ENCODE measurements at regions not wholly inside any gene's neighbourhood (a gene's known extent, or its start where the extent isn't known, plus 50 kb on each side); places are given as distances from the start of the nearest gene placed in this dataset.

DNA sequence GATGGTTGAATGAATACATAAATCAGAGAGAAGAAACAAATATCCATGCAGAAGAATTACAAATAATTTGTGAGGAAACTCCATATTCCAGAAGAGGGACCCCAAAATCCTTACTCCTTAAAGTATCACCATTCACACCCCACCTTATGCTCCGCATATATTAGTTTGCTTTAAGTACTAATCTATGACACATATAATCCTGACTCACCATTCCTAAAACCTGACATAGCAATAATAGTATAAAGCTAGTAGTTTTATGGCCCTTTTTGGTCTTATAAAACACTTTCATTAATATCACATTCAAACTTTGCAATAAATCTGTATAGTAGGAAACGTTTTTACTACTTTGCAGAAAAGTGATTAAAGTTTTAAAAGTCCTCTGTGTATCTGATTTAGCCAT, 719.0 kb upstream of the SLC39A10 start (continued):
- TF ChIP-seq, protein P1, sequence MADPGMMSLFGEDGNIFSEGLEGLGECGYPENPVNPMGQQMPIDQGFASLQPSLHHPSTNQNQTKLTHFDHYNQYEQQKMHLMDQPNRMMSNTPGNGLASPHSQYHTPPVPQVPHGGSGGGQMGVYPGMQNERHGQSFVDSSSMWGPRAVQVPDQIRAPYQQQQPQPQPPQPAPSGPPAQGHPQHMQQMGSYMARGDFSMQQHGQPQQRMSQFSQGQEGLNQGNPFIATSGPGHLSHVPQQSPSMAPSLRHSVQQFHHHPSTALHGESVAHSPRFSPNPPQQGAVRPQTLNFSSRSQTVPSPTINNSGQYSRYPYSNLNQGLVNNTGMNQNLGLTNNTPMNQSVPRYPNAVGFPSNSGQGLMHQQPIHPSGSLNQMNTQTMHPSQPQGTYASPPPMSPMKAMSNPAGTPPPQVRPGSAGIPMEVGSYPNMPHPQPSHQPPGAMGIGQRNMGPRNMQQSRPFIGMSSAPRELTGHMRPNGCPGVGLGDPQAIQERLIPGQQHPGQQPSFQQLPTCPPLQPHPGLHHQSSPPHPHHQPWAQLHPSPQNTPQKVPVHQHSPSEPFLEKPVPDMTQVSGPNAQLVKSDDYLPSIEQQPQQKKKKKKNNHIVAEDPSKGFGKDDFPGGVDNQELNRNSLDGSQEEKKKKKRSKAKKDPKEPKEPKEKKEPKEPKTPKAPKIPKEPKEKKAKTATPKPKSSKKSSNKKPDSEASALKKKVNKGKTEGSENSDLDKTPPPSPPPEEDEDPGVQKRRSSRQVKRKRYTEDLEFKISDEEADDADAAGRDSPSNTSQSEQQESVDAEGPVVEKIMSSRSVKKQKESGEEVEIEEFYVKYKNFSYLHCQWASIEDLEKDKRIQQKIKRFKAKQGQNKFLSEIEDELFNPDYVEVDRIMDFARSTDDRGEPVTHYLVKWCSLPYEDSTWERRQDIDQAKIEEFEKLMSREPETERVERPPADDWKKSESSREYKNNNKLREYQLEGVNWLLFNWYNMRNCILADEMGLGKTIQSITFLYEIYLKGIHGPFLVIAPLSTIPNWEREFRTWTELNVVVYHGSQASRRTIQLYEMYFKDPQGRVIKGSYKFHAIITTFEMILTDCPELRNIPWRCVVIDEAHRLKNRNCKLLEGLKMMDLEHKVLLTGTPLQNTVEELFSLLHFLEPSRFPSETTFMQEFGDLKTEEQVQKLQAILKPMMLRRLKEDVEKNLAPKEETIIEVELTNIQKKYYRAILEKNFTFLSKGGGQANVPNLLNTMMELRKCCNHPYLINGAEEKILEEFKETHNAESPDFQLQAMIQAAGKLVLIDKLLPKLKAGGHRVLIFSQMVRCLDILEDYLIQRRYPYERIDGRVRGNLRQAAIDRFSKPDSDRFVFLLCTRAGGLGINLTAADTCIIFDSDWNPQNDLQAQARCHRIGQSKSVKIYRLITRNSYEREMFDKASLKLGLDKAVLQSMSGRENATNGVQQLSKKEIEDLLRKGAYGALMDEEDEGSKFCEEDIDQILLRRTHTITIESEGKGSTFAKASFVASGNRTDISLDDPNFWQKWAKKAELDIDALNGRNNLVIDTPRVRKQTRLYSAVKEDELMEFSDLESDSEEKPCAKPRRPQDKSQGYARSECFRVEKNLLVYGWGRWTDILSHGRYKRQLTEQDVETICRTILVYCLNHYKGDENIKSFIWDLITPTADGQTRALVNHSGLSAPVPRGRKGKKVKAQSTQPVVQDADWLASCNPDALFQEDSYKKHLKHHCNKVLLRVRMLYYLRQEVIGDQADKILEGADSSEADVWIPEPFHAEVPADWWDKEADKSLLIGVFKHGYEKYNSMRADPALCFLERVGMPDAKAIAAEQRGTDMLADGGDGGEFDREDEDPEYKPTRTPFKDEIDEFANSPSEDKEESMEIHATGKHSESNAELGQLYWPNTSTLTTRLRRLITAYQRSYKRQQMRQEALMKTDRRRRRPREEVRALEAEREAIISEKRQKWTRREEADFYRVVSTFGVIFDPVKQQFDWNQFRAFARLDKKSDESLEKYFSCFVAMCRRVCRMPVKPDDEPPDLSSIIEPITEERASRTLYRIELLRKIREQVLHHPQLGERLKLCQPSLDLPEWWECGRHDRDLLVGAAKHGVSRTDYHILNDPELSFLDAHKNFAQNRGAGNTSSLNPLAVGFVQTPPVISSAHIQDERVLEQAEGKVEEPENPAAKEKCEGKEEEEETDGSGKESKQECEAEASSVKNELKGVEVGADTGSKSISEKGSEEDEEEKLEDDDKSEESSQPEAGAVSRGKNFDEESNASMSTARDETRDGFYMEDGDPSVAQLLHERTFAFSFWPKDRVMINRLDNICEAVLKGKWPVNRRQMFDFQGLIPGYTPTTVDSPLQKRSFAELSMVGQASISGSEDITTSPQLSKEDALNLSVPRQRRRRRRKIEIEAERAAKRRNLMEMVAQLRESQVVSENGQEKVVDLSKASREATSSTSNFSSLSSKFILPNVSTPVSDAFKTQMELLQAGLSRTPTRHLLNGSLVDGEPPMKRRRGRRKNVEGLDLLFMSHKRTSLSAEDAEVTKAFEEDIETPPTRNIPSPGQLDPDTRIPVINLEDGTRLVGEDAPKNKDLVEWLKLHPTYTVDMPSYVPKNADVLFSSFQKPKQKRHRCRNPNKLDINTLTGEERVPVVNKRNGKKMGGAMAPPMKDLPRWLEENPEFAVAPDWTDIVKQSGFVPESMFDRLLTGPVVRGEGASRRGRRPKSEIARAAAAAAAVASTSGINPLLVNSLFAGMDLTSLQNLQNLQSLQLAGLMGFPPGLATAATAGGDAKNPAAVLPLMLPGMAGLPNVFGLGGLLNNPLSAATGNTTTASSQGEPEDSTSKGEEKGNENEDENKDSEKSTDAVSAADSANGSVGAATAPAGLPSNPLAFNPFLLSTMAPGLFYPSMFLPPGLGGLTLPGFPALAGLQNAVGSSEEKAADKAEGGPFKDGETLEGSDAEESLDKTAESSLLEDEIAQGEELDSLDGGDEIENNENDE (IDR thresholded peaks at IDR 0.05; ENCODE audit: insufficient replicate concordance, low read length), result no peak
- TF ChIP-seq RNF2 (IDR thresholded peaks at IDR 0.05; ENCODE audit: borderline replicate concordance, low read depth, low read length, missing control alignments, poor library complexity, severe bottlenecking), result no peak
- no peak for TF ChIP-seq SUZ12 (IDR thresholded peaks at IDR 0.05; ENCODE audit: low read length)
- no peak for TF ChIP-seq ATF2 (IDR thresholded peaks at IDR 0.05; ENCODE audit: low read length)
